Stimulated activated naive B cell treated with anti-CD40 and anti-IgM and Interleukin-4, amounts not matched to agents 10 μg/mL and 1 μg/mL and 100 μg/mL, for 72 hours (primary cell): ENCODE measurements at regions not wholly inside any gene's neighbourhood (a gene's known extent, or its start where the extent isn't known, plus 50 kb on each side); places are given as distances from the start of the nearest gene placed in this dataset.

ENCODE experiments used
- ATAC-seq, 2 donors: fragments of 150-1000 bp; cut with Tn5 transposase; replicated peaks; 2 replicates each; pipeline ENCODE4 v1.10.0; 2021; ENCODE audit warnings: moderate library complexity in 1 of 2
- DNase-seq: peaks from one replicate; pipeline ENCODE4 v3.0.0; 2021
- H3K27ac Mint-ChIP-seq: one replicate; pipeline ENCODE4 v1.8.0; 2022; ENCODE audit warnings: mild to moderate bottlenecking, mixed read lengths
- H3K27me3 Mint-ChIP-seq, 2 donors: one replicate each; pipeline ENCODE4 v1.8.0; 2022; ENCODE audit warnings: mixed read lengths in 2 of 2
- H3K36me3 Mint-ChIP-seq, 2 donors: one replicate each; pipeline ENCODE4 v1.8.0; 2022; ENCODE audit warnings: mixed read lengths in 2 of 2, mild to moderate bottlenecking in 1 of 2
- H3K4me1 Mint-ChIP-seq, 2 donors: one replicate each; pipeline ENCODE4 v1.8.0; 2022; ENCODE audit warnings: mixed read lengths in 2 of 2, mild to moderate bottlenecking in 1 of 2
- H3K4me3 Mint-ChIP-seq, 2 donors: one replicate each; pipeline ENCODE4 v1.8.0; 2022; ENCODE audit warnings: mild to moderate bottlenecking in 2 of 2, mixed read lengths in 2 of 2, moderate library complexity in 1 of 2
- H3K9me3 Mint-ChIP-seq, 2 donors: one replicate each; pipeline ENCODE4 v1.8.0; 2022; ENCODE audit warnings: mixed read lengths in 2 of 2, mild to moderate bottlenecking in 1 of 2

DNA sequence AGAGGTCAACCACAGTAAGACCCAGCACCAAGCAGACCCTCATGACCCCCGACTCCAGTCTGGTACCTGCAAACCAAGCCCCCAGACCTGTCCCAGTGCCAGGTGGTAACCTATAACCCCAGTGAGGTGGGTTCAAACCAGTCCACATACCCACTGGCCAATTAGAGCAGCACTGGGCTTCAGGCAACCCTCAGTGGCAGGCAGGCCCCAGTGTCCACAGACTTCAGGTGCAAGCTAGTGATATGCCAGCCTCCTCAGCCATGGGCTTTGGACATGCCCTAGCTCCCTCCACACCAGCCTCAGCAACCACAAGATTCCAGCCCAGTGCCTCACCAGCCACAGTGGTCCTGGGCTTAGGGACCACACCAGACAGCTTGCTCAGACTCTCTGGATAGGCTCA, 276.6 kb downstream of the DTWD2 start:
- H3K36me3 Mint-ChIP-seq = peaks cover 2 to 5% of the 10 kb centered on the region in 2 donors
- no peak overlapping the region for H3K4me3 Mint-ChIP-seq
- H3K27ac Mint-ChIP-seq = no peak overlapping the region
- DNase-seq (no peak), ATAC-seq (no peak)
- no peaks in the 10 kb centered on the region for H3K4me1 Mint-ChIP-seq
- peaks cover 0 to 4% of the 10 kb centered on the region in 2 donors for H3K27me3 Mint-ChIP-seq
- peaks cover 10 to 16% of the 10 kb centered on the region in 2 donors for H3K9me3 Mint-ChIP-seq

DNA sequence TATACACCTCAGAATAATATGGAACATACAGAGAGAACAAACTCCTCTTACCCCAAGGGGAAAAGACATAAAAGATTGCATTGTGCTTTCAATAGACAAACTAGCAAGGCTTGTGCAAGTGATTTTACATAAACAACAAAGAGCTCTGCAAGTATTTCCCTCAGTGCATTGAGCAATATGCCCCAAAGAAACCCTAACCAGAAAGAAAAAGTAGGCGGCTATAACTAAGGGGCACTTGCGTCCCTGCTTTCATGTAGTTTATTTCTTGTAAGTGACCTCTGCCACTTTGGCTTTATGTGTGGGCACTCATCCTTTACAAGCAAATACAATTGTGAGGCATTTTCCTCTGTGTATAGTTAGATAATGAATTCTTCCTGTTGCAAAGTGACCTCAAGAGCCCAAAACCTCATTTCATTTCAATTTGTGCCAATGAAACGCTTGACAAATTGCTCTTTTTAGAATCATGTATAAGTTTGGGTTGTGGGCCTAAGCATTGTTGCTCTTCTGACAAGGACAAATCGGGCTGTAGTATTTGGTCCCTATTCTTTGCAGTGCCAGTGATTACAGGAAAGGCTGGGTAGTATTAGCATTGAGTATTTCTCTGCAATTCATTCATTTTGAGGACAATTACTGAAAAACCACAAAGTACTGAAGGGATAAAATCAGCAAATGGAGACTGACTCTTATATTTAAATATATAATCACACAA, 282.2 kb downstream of the DTWD2 start:
- peaks cover 6 to 7% of the 10 kb centered on the region in 2 donors for H3K36me3 Mint-ChIP-seq
- H3K9me3 Mint-ChIP-seq = peaks cover 18 to 26% of the 10 kb centered on the region in 2 donors

DNA sequence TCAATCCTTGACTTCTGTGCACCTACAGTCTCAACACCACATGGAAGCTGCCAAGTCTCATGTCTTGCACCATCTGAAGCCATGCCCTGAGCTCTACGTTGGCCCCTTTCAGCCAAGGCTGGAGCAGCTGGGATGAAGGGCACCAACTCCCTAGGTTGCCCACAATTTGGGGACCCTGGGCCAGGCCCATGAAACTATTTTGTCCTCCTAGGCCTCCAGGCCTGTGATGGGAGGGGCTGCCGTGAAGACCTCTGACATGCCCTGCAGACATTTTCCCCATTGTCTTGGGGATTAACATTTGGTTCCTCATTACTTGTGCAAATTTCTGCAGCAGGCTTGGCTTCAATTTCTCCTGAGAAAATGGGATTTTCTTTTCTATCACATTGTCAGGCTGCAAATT, 285.1 kb downstream of the DTWD2 start:
- no peak for ATAC-seq
- Mint-ChIP-seq H3K4me1 (no peaks in the 10 kb centered on the region), H3K27ac (no peak overlapping the region), H3K4me3 (no peak overlapping the region), H3K9me3 (peaks cover 16 to 23% of the 10 kb centered on the region in 2 donors), H3K27me3 (peaks cover 0 to 17% of the 10 kb centered on the region in 2 donors), H3K36me3 (peaks cover 6 to 7% of the 10 kb centered on the region in 2 donors)
- no peak for DNase-seq

More for the DNA sequence above, 282.2 kb downstream of the DTWD2 start:
- no peaks in the 10 kb centered on the region for H3K4me1 Mint-ChIP-seq
- peaks cover 0 to 13% of the 10 kb centered on the region in 2 donors for H3K27me3 Mint-ChIP-seq
- ATAC-seq (no peak), DNase-seq (no peak)
- no peak overlapping the region for H3K4me3 Mint-ChIP-seq
- H3K27ac Mint-ChIP-seq = no peak overlapping the region

DNA sequence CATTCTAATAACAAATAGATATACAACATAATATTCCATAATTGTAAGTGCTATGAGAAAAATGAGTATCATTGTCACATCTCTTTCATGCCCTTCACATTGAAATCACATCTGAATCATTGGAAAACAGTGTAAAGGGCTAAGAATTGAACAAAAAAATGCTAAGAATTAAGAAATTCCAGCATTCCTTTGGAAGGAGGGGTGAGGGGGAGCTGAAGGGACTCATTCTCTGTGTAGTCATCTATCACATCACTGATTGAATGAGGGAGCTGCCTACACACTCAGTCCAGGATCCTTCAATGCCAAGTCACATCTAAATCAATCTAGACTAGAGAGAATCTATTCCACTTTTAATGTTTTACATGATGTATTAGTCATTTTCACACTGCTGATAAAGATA, 286.6 kb downstream of the DTWD2 start:
- H3K27me3 Mint-ChIP-seq = peaks cover 0 to 13% of the 10 kb centered on the region in 2 donors
- DNase-seq (no peak), ATAC-seq (no peak)
- H3K4me3 Mint-ChIP-seq = no peak overlapping the region
- peaks cover 16 to 23% of the 10 kb centered on the region in 2 donors for H3K9me3 Mint-ChIP-seq
- H3K36me3 Mint-ChIP-seq = peaks cover 6 to 7% of the 10 kb centered on the region in 2 donors
- H3K4me1 Mint-ChIP-seq = no peaks in the 10 kb centered on the region
- H3K27ac Mint-ChIP-seq = no peak overlapping the region

DNA sequence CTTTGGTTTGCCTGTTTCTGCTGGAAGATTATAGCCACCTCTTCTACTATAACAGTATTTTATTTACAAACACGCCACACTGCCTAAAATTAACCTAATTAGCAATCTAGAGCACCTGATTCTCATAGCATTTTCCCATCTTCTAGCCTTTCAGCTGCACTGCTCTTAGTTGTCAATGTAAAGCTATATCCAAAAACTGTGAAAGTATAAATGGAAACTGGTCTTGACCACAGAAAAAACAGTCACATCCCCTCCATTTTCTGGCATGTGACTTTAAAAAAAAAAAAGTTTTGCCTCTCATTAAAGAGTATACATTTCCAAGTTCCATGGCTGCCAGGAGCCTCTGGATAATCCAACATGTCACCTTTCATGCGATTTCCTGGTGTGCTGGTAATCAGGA, 287.8 kb downstream of the DTWD2 start:
- ATAC-seq = no peak
- Mint-ChIP-seq H3K4me3 (no peak overlapping the region), H3K36me3 (peaks cover 6 to 7% of the 10 kb centered on the region in 2 donors), H3K4me1 (no peaks in the 10 kb centered on the region), H3K9me3 (peaks cover 16 to 21% of the 10 kb centered on the region in 2 donors), H3K27ac (no peak overlapping the region), H3K27me3 (peaks cover 4 to 13% of the 10 kb centered on the region in 2 donors)
- no peak for DNase-seq

DNA sequence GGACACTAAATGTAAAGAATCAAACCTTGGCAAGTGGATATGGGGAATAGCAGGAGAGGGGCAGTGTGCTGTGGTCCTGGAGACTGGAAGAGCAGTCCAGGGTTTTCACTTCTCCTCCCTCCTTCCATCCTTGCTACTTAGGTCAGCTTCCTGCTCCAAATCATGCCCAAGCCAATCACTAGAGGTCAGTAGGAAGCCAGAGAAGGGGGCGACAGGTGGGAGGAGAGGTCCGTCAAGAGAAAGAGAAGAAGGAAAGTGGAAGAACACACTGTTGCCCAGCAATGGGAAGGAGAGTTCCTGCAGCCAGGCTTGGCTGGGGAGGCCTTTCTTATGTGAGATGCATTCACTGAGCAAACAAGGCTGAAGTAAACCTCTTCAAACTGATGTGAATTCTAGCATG, 289.6 kb downstream of the DTWD2 start:
- Mint-ChIP-seq H3K27me3 (peaks cover 4% of the 10 kb centered on the region in 2 donors), H3K9me3 (peaks cover 11 to 12% of the 10 kb centered on the region in 2 donors), H3K36me3 (peaks cover 2 to 3% of the 10 kb centered on the region in 2 donors), H3K4me1 (no peaks in the 10 kb centered on the region), H3K27ac (no peak overlapping the region), H3K4me3 (no peak overlapping the region)
- no peak for ATAC-seq
- no peak for DNase-seq

DNA sequence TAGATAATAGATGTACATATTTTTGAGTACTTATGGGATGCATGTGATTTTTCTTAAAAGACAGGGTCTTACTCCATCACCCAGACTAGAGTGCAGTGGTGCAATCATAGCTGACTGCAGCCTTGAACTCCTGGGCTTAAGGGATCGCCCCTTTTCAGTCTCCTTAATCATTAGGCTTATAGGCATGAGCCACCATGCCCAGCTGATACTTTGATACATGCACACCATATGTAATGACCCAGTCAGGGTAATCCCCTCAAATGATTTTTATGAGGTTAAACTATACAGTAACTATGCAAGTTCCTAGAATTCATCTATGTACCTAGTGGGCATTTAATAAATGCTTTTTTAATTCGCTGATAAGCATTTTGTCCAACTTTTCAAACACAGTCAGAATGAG, 292.3 kb downstream of the DTWD2 start:
- ATAC-seq (no peak), DNase-seq (no peak)
- Mint-ChIP-seq H3K36me3 (no peaks in the 10 kb centered on the region), H3K27me3 (peaks cover 3 to 4% of the 10 kb centered on the region in 2 donors), H3K4me3 (no peak overlapping the region), H3K27ac (no peak overlapping the region), H3K9me3 (no peaks in the 10 kb centered on the region), H3K4me1 (no peaks in the 10 kb centered on the region)

DNA sequence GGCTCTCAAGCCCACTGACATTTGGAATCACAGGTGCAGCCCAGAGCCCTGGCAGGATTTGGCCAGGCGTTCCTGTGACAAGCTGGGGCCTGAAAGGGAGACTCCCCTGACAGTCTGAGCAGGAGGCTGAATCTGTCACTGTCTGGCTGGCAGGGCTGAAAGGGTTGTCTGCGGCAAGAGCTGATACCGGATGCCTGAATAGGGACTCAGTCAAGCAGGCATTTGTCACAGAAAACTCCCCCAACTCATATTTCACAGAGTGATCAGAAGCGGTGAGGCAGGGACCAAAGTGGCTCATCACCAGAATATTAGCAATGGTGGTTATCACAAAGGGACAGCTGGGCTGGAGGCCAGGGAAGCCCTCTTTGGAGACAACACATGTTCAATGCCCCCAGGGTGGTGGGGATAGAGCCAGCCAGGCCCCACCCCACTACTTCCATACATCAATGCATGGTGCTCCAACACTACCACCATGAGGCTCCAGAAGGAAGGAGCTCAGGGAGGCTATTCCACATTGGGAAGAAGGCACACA, 295.5 kb downstream of the DTWD2 start:
- Mint-ChIP-seq H3K27ac (no peak overlapping the region), H3K4me3 (no peak overlapping the region), H3K9me3 (no peaks in the 10 kb centered on the region), H3K4me1 (peaks cover 0 to 2% of the 10 kb centered on the region in 2 donors), H3K27me3 (peaks cover 0 to 4% of the 10 kb centered on the region in 2 donors), H3K36me3 (no peaks in the 10 kb centered on the region)
- DNase-seq (no peak), ATAC-seq (no peak)

DNA sequence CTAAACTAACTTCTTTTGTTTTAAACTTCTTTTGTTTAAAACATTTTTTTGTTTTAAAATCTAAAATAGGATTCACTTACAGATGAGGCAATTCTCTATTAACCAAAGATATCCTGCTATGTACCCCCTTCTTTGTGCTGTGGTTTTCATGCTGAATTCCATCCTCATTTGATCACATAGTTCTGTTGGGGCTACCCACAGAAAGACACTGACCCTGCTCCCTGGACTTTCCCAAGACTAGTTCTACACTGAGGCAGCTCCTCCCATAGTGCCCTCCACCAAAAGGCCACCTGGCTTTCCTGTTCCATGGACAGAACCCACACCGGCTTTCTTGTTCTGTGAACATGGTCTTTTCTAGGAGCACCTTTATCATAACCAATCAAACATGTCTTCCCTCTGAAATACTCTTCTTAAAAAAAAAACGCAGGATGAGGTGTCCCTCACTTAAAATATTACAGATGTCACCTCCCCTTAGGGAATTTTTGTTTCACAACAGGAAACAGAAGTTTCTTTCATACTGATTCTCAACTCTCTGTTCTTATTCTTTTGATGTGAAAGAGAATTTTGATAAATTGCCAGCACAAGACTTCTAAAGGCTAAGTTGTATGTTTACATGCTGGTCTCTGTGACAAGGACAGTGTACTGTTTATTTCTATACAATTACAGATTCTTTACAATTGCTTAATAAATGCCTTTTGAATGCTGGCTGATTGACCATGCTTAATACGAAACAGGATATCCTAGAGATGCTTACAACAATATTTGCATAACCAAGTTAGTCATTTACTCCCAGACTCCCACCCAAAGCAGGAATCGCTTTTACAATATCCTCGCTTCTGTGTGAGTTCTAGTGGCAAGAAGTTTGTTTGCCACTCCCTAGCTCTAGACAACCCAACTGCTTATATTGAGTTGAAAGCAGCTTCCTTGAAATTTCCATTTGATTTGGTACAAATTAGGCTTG, 300.4 kb downstream of the DTWD2 start:
- no peak overlapping the region for H3K4me3 Mint-ChIP-seq
- H3K27me3 Mint-ChIP-seq = no peaks in the 10 kb centered on the region
- ATAC-seq = no peak
- no peaks in the 10 kb centered on the region for H3K9me3 Mint-ChIP-seq
- no peak for DNase-seq
- H3K36me3 Mint-ChIP-seq = no peaks in the 10 kb centered on the region
- H3K27ac Mint-ChIP-seq = no peak overlapping the region
- peaks cover 0 to 6% of the 10 kb centered on the region in 2 donors for H3K4me1 Mint-ChIP-seq

DNA sequence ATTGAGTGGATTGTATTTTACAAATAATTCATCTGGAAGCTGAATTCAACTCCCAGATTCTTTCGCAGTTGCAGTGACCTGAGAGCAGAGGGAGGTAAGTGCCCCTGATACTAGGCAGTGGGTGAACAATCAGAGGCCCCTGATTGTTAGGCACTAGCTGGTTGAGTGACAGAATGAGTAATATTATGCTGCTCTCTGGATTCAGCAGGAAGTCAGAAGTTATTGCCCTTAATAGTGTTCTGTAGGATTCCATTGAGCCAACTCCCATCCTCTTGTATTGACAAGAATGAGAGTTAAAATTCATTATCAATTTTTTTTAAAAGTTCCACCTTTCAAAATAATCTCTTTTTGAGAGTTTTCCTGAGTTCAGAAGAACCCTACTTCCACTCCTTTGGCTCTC, 301.2 kb downstream of the DTWD2 start:
- Mint-ChIP-seq H3K4me3 (no peak overlapping the region), H3K36me3 (no peaks in the 10 kb centered on the region), H3K4me1 (peaks cover 0 to 6% of the 10 kb centered on the region in 2 donors), H3K27ac (no peak overlapping the region), H3K9me3 (no peaks in the 10 kb centered on the region), H3K27me3 (no peaks in the 10 kb centered on the region)
- ATAC-seq (no peak), DNase-seq (no peak)

DNA sequence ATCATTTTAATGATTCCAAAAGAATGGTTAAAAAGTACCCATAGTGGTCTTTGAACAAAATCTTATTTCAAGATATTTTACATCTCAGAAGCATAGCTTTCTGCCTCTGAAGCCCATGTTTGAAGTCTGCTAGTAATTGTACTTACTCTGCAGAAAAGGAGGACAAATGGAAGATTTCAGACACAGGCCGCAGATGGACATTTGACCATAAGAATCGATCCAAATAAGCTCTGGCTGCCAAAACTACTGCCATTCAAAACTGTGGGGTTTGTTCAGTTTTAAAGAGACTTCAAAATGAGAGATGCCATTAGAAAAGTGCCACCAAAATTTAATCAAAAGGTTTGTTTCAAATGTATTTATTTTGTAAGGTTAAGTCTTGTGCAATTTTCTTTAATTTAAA, 306.7 kb downstream of the DTWD2 start:
- ATAC-seq = no peak
- Mint-ChIP-seq H3K4me3 (no peak overlapping the region), H3K36me3 (no peaks in the 10 kb centered on the region), H3K27ac (no peak overlapping the region), H3K4me1 (no peaks in the 10 kb centered on the region), H3K27me3 (peaks cover 3% of the 10 kb centered on the region in 2 donors), H3K9me3 (no peaks in the 10 kb centered on the region)
- no peak for DNase-seq

DNA sequence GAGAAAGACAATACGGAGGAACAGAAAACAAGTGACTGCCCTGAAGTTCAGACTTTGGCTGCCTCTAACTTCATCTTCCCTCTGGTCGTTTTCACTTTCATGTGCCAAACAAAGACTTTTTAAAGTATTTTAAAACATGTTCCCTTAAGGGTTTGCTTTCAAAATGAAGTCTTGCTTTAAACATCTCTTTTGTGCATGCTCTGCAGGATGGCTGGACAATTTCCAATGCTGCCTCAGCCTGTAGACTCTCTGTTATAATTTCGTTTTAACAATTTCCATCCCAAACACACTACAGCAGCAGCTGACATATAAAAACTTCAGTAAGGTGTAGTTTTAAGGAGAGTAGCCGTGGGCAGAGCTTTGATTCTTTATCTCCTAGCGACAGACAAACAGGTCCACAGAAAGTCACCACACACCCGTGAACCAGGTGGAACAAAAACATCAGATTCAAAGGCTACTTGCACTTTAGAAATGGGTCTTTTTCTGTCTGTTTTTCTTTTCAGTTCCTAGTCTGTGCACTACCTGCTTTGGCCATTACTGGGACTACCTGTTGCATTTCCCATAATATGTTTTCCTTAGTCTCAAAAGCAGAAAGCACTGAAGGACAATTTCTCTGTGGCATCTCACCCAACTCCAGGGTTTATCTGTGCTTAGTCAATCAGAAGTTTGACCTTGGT, 308.9 kb downstream of the DTWD2 start:
- DNase-seq (no peak), ATAC-seq (no peak)
- H3K27me3 Mint-ChIP-seq = peaks cover 5 to 6% of the 10 kb centered on the region in 2 donors
- H3K9me3 Mint-ChIP-seq = peaks cover 0 to 2% of the 10 kb centered on the region in 2 donors
- no peaks in the 10 kb centered on the region for H3K4me1 Mint-ChIP-seq
- no peaks in the 10 kb centered on the region for H3K36me3 Mint-ChIP-seq
- no peak overlapping the region for H3K4me3 Mint-ChIP-seq
- H3K27ac Mint-ChIP-seq = no peak overlapping the region

DNA sequence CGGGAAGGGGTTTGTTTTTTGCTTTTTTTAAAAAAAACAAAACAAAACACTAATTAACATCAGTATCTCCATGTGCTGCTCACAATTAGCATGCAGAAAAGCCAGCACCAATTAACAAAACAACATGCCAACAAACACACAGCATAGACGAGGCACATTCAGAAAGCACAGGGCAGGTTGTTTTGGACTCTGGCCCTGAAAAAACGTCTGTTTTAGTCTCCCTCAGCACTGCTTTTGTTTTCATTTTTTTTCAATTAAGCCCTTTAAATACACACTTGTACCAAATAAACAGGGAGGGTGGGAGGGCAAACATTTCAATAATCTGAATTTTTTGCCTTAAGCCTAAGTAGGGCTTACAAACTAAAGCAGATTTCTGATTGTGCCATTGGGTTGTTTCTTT, 309.6 kb downstream of the DTWD2 start:
- H3K36me3 Mint-ChIP-seq = no peaks in the 10 kb centered on the region
- H3K27me3 Mint-ChIP-seq = peaks cover 5 to 6% of the 10 kb centered on the region in 2 donors
- ATAC-seq (no peak), DNase-seq (no peak)
- H3K4me1 Mint-ChIP-seq = no peaks in the 10 kb centered on the region
- no peak overlapping the region for H3K27ac Mint-ChIP-seq
- no peak overlapping the region for H3K4me3 Mint-ChIP-seq
- H3K9me3 Mint-ChIP-seq = peaks cover 0 to 4% of the 10 kb centered on the region in 2 donors

DNA sequence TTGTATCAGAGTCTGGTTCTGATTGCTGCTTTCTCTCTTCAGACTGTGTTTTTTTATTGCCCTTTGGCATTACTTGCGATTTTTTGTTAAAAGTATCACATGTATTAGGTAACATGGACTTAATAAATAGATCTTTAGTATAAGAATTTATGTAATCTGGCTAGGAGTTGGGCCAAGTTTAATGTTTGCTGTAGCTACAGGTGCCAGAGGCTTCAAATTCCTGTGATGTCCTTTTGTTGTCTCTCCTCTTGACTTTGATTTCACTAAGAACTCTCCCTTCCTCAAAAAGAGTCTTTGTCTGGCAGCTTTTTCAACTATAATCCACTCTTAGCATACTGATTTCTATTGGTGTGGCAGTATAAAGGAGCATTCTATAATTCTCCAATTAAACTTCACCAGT, 313.1 kb downstream of the DTWD2 start:
- Mint-ChIP-seq H3K27me3 (peaks cover 5 to 6% of the 10 kb centered on the region in 2 donors), H3K27ac (no peak overlapping the region), H3K36me3 (no peaks in the 10 kb centered on the region), H3K9me3 (peaks cover 0 to 12% of the 10 kb centered on the region in 2 donors), H3K4me1 (no peaks in the 10 kb centered on the region), H3K4me3 (no peak overlapping the region)
- ATAC-seq (no peak), DNase-seq (no peak)
